ENCODE measurements at regions not wholly inside any gene's neighbourhood (a gene's known extent, or its start where the extent isn't known, plus 50 kb on each side); places are given as distances from the start of the nearest gene placed in this dataset.
"Not testable (repeated sequence)": the region's sequence is repeated elsewhere in the genome, so short reads cannot be mapped to it uniquely, and the experiment has no call there.

GRCh38 chr7:16369855-16370254 is 51.5 kb downstream of the CRPPA start:
- no peak for ATAC-seq (ENCODE audit: low read depth in 2 of 2)
- H3K4me3 Mint-ChIP-seq, result no peak overlapping the region
- H3K4me1 Mint-ChIP-seq, result no peaks in the 10 kb centered on the region

GRCh38 chr7:16369309-16369708 is 52.0 kb downstream of the CRPPA start:
- not testable (repeated sequence) for H3K27ac ChIP-seq (ENCODE audit: insufficient read depth, low read length, poor library complexity, severe bottlenecking); H3K36me3 ChIP-seq (ENCODE audit: control insufficient read depth, insufficient read depth, low read length); DNase-seq; H3K4me3 ChIP-seq (ENCODE audit: low read depth, low read length); H3K9me3 Mint-ChIP-seq; ATAC-seq (ENCODE audit: low read depth in 2 of 2); H3K36me3 Mint-ChIP-seq; H3K4me1 Mint-ChIP-seq; H3K27me3 Mint-ChIP-seq; H3K27me3 ChIP-seq (ENCODE audit: control insufficient read depth, insufficient read depth, low read length); H3K4me1 ChIP-seq (ENCODE audit: control insufficient read depth, insufficient read depth, low read length, poor library complexity, severe bottlenecking); H3K4me3 Mint-ChIP-seq; H3K27ac Mint-ChIP-seq; H3K9me3 ChIP-seq (ENCODE audit: control insufficient read depth in 2 of 2, low read length in 2 of 2)

More at GRCh38 chr7:16369855-16370254, 51.5 kb downstream of the CRPPA start:
- peaks cover 0 to 2% (median 0%) of the 10 kb centered on the region in 7 donors for H3K9me3 Mint-ChIP-seq
- H3K4me3 ChIP-seq (ENCODE audit: low read depth, low read length), result no peak overlapping the region
- H3K36me3 ChIP-seq (ENCODE audit: control insufficient read depth, insufficient read depth, low read length), result no peaks in the 10 kb centered on the region
- H3K27me3 ChIP-seq (ENCODE audit: control insufficient read depth, insufficient read depth, low read length), result no peaks in the 10 kb centered on the region
- H3K9me3 ChIP-seq (ENCODE audit: control insufficient read depth in 2 of 2, low read length in 2 of 2), result no peaks in the 10 kb centered on the region
- H3K27ac Mint-ChIP-seq, result no peak overlapping the region
- DNase-seq, result no peak
- H3K4me1 ChIP-seq (ENCODE audit: control insufficient read depth, insufficient read depth, low read length, poor library complexity, severe bottlenecking), result no peaks in the 10 kb centered on the region
- no peak overlapping the region for H3K27ac ChIP-seq (ENCODE audit: insufficient read depth, low read length, poor library complexity, severe bottlenecking)
- H3K27me3 Mint-ChIP-seq, result no peaks in the 10 kb centered on the region
- H3K36me3 Mint-ChIP-seq, result no peaks in the 10 kb centered on the region

GRCh38 chr7:16368885-16369284 is 52.5 kb downstream of the CRPPA start:
- H3K27me3 Mint-ChIP-seq, result no peaks in the 10 kb centered on the region
- H3K4me1 Mint-ChIP-seq, result no peaks in the 10 kb centered on the region
- H3K9me3 Mint-ChIP-seq, result peaks cover 0 to 2% (median 0%) of the 10 kb centered on the region in 7 donors
- H3K36me3 Mint-ChIP-seq, result no peaks in the 10 kb centered on the region
- no peaks in the 10 kb centered on the region for H3K9me3 ChIP-seq (ENCODE audit: control insufficient read depth in 2 of 2, low read length in 2 of 2)
- no peaks in the 10 kb centered on the region for H3K36me3 ChIP-seq (ENCODE audit: control insufficient read depth, insufficient read depth, low read length)
- H3K4me3 Mint-ChIP-seq, result no peak overlapping the region
- no peaks in the 10 kb centered on the region for H3K4me1 ChIP-seq (ENCODE audit: control insufficient read depth, insufficient read depth, low read length, poor library complexity, severe bottlenecking)
- no peak overlapping the region for H3K27ac ChIP-seq (ENCODE audit: insufficient read depth, low read length, poor library complexity, severe bottlenecking)
- ATAC-seq (ENCODE audit: low read depth in 2 of 2), result no peak
- no peak overlapping the region for H3K27ac Mint-ChIP-seq
- no peaks in the 10 kb centered on the region for H3K27me3 ChIP-seq (ENCODE audit: control insufficient read depth, insufficient read depth, low read length)
- no peak overlapping the region for H3K4me3 ChIP-seq (ENCODE audit: low read depth, low read length)
- DNase-seq, result no peak

- Histone ChIP-seq H3K9me3 (ENCODE audit: control insufficient read depth in 2 of 2, low read length in 2 of 2) (no peaks in the 10 kb centered on the region), H3K4me3 (ENCODE audit: low read depth, low read length) (no peak overlapping the region), H3K27ac (ENCODE audit: insufficient read depth, low read length, poor library complexity, severe bottlenecking) (no peak overlapping the region), H3K27me3 (ENCODE audit: control insufficient read depth, insufficient read depth, low read length) (no peaks in the 10 kb centered on the region), H3K4me1 (ENCODE audit: control insufficient read depth, insufficient read depth, low read length, poor library complexity, severe bottlenecking) (no peaks in the 10 kb centered on the region), H3K36me3 (ENCODE audit: control insufficient read depth, insufficient read depth, low read length) (no peaks in the 10 kb centered on the region)
- Mint-ChIP-seq H3K27ac (no peak overlapping the region), H3K4me1 (no peaks in the 10 kb centered on the region), H3K9me3 (peaks cover 0 to 2% (median 0%) of the 10 kb centered on the region in 7 donors), H3K4me3 (no peak overlapping the region), H3K27me3 (no peaks in the 10 kb centered on the region), H3K36me3 (no peaks in the 10 kb centered on the region)
- no peak for ATAC-seq (ENCODE audit: low read depth in 2 of 2)
- DNase-seq, result no peak
Measured at GRCh38 chr7:16367115-16367514, 54.2 kb downstream of the CRPPA start.

- no peaks in the 10 kb centered on the region for H3K36me3 Mint-ChIP-seq
- peaks cover 0 to 2% (median 0%) of the 10 kb centered on the region in 7 donors for H3K9me3 Mint-ChIP-seq
- ATAC-seq (ENCODE audit: low read depth in 2 of 2), result no peak
- no peaks in the 10 kb centered on the region for H3K27me3 Mint-ChIP-seq
- no peaks in the 10 kb centered on the region for H3K4me1 Mint-ChIP-seq
- no peak for DNase-seq
- Histone ChIP-seq H3K9me3 (ENCODE audit: control insufficient read depth in 2 of 2, low read length in 2 of 2) (no peaks in the 10 kb centered on the region), H3K27ac (ENCODE audit: insufficient read depth, low read length, poor library complexity, severe bottlenecking) (no peak overlapping the region), H3K4me3 (ENCODE audit: low read depth, low read length) (no peak overlapping the region), H3K4me1 (ENCODE audit: control insufficient read depth, insufficient read depth, low read length, poor library complexity, severe bottlenecking) (no peaks in the 10 kb centered on the region), H3K36me3 (ENCODE audit: control insufficient read depth, insufficient read depth, low read length) (no peaks in the 10 kb centered on the region), H3K27me3 (ENCODE audit: control insufficient read depth, insufficient read depth, low read length) (no peaks in the 10 kb centered on the region)
- no peak overlapping the region for H3K4me3 Mint-ChIP-seq
- no peak overlapping the region for H3K27ac Mint-ChIP-seq
Measured at GRCh38 chr7:16365952-16366351, 55.4 kb downstream of the CRPPA start.

GRCh38 chr7:16365177-16365576 is 56.2 kb downstream of the CRPPA start:
- H3K4me1 Mint-ChIP-seq, result no peaks in the 10 kb centered on the region
- no peak for DNase-seq
- H3K4me3 ChIP-seq (ENCODE audit: low read depth, low read length), result no peak overlapping the region
- no peak for ATAC-seq (ENCODE audit: low read depth in 2 of 2)
- H3K27me3 ChIP-seq (ENCODE audit: control insufficient read depth, insufficient read depth, low read length), result no peaks in the 10 kb centered on the region
- no peaks in the 10 kb centered on the region for H3K9me3 ChIP-seq (ENCODE audit: control insufficient read depth in 2 of 2, low read length in 2 of 2)
- H3K36me3 Mint-ChIP-seq, result no peaks in the 10 kb centered on the region
- H3K36me3 ChIP-seq (ENCODE audit: control insufficient read depth, insufficient read depth, low read length), result no peaks in the 10 kb centered on the region
- H3K4me3 Mint-ChIP-seq, result no peak overlapping the region
- no peak overlapping the region for H3K27ac Mint-ChIP-seq
- peaks cover 0 to 2% (median 0%) of the 10 kb centered on the region in 7 donors for H3K9me3 Mint-ChIP-seq
- no peaks in the 10 kb centered on the region for H3K4me1 ChIP-seq (ENCODE audit: control insufficient read depth, insufficient read depth, low read length, poor library complexity, severe bottlenecking)
- no peaks in the 10 kb centered on the region for H3K27me3 Mint-ChIP-seq
- no peak overlapping the region for H3K27ac ChIP-seq (ENCODE audit: insufficient read depth, low read length, poor library complexity, severe bottlenecking)

GRCh38 chr7:16359216-16359615 is 62.1 kb downstream of the CRPPA start:
- Mint-ChIP-seq H3K27ac (no peak overlapping the region), H3K36me3 (no peaks in the 10 kb centered on the region), H3K4me3 (no peak overlapping the region), H3K9me3 (peaks cover 0 to 3% (median 0%) of the 10 kb centered on the region in 7 donors), H3K27me3 (no peaks in the 10 kb centered on the region), H3K4me1 (peaks cover 0 to 3% (median 0%) of the 10 kb centered on the region in 4 donors)
- DNase-seq (no peak), ATAC-seq (ENCODE audit: low read depth in 2 of 2) (no peak)
- no peak overlapping the region for H3K4me3 ChIP-seq (ENCODE audit: low read depth, low read length)
- no peak overlapping the region for H3K27ac ChIP-seq (ENCODE audit: insufficient read depth, low read length, poor library complexity, severe bottlenecking)
- no peaks in the 10 kb centered on the region for H3K27me3 ChIP-seq (ENCODE audit: control insufficient read depth, insufficient read depth, low read length)
- H3K36me3 ChIP-seq (ENCODE audit: control insufficient read depth, insufficient read depth, low read length), result no peaks in the 10 kb centered on the region
- H3K9me3 ChIP-seq (ENCODE audit: control insufficient read depth in 2 of 2, low read length in 2 of 2), result no peaks in the 10 kb centered on the region
- H3K4me1 ChIP-seq (ENCODE audit: control insufficient read depth, insufficient read depth, low read length, poor library complexity, severe bottlenecking), result no peaks in the 10 kb centered on the region

DNA sequence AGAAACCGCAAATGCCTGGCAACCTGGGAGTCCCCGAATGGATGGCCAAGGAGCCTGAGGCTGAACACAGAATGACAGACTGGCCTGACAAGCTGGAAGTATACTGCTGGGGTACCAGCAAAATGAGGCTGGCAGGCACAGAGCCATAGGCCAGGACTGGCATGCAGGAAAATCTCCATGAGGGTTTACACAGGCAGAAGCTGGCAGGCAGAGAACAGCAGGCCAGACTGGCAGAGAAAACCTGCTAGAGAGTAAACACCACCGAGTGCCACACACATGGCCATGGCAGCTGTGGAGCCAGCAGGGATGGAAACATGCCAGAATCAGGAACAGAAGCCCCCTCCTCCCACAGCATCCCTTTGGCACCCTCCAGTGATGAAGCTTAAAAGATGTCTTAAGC is 63.4 kb downstream of the CRPPA start:
- ATAC-seq (ENCODE audit: low read depth in 2 of 2) (no peak), DNase-seq (no peak)
- no peaks in the 10 kb centered on the region for H3K4me1 ChIP-seq (ENCODE audit: control insufficient read depth, insufficient read depth, low read length, poor library complexity, severe bottlenecking)
- H3K4me1 Mint-ChIP-seq, result peaks cover 0 to 3% (median 0%) of the 10 kb centered on the region in 4 donors
- no peaks in the 10 kb centered on the region for H3K27me3 ChIP-seq (ENCODE audit: control insufficient read depth, insufficient read depth, low read length)
- no peak overlapping the region for H3K27ac Mint-ChIP-seq
- peaks cover 0 to 3% (median 0%) of the 10 kb centered on the region in 7 donors for H3K9me3 Mint-ChIP-seq
- no peaks in the 10 kb centered on the region for H3K36me3 Mint-ChIP-seq
- no peak overlapping the region for H3K4me3 Mint-ChIP-seq
- H3K9me3 ChIP-seq (ENCODE audit: control insufficient read depth in 2 of 2, low read length in 2 of 2), result no peaks in the 10 kb centered on the region
- no peaks in the 10 kb centered on the region for H3K27me3 Mint-ChIP-seq
- no peak overlapping the region for H3K4me3 ChIP-seq (ENCODE audit: low read depth, low read length)
- H3K36me3 ChIP-seq (ENCODE audit: control insufficient read depth, insufficient read depth, low read length), result no peaks in the 10 kb centered on the region
- no peak overlapping the region for H3K27ac ChIP-seq (ENCODE audit: insufficient read depth, low read length, poor library complexity, severe bottlenecking)
